ENCODE measurements at regions not wholly inside any gene's neighbourhood (a gene's known extent, or its start where the extent isn't known, plus 50 kb on each side); places are given as distances from the start of the nearest gene placed in this dataset.

DNA sequence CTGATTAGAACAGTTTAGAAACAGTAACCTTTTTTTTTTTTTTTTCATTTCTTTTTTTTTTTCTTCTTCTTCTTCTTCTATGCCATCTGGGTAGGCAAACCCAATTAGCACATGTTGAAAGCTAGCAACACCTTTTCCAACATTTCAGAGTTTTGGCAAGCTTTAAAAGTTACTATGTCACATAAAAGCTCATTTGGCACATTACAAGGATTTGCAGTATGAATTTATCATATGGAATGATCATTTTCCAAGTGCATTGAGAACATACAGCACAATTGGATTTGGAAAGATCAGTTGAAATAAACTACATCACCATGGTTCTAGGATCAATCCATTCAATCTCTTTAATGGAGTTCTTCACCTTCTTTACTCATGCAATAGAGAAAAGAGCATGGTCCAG, 847.0 kb downstream of the LRRTM4 start:
- TF ChIP-seq RFX5 (IDR thresholded peaks at IDR 0.05; ENCODE audit: low read length) (no peak), MEF2A (IDR thresholded peaks at IDR 0.05; ENCODE audit: borderline replicate concordance, low read depth) (no peak), TCF12 (IDR thresholded peaks at IDR 0.05) (no peak), GABPA (IDR thresholded peaks at IDR 0.05; ENCODE audit: low read depth) (no peak), RCOR1 (IDR thresholded peaks at IDR 0.05; ENCODE audit: low read length) (no peak)
- TF ChIP-seq, protein P1, sequence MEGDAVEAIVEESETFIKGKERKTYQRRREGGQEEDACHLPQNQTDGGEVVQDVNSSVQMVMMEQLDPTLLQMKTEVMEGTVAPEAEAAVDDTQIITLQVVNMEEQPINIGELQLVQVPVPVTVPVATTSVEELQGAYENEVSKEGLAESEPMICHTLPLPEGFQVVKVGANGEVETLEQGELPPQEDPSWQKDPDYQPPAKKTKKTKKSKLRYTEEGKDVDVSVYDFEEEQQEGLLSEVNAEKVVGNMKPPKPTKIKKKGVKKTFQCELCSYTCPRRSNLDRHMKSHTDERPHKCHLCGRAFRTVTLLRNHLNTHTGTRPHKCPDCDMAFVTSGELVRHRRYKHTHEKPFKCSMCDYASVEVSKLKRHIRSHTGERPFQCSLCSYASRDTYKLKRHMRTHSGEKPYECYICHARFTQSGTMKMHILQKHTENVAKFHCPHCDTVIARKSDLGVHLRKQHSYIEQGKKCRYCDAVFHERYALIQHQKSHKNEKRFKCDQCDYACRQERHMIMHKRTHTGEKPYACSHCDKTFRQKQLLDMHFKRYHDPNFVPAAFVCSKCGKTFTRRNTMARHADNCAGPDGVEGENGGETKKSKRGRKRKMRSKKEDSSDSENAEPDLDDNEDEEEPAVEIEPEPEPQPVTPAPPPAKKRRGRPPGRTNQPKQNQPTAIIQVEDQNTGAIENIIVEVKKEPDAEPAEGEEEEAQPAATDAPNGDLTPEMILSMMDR (IDR thresholded peaks at IDR 0.05), result no peak
- TF ChIP-seq, protein P2, sequence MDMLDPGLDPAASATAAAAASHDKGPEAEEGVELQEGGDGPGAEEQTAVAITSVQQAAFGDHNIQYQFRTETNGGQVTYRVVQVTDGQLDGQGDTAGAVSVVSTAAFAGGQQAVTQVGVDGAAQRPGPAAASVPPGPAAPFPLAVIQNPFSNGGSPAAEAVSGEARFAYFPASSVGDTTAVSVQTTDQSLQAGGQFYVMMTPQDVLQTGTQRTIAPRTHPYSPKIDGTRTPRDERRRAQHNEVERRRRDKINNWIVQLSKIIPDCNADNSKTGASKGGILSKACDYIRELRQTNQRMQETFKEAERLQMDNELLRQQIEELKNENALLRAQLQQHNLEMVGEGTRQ (IDR thresholded peaks at IDR 0.05; ENCODE audit: borderline replicate concordance, low read depth, low read length), result no peak
